CD4-positive, CD25-positive, alpha-beta regulatory T cell (primary cell): ENCODE measurements at regions not wholly inside any gene's neighbourhood (a gene's known extent, or its start where the extent isn't known, plus 50 kb on each side); places are given as distances from the start of the nearest gene placed in this dataset.
"Not testable (repeated sequence)": the region's sequence is repeated elsewhere in the genome, so short reads cannot be mapped to it uniquely, and the experiment has no call there.

ENCODE experiments used
- ATAC-seq, 2 donors: fragments of 150-1000 bp; cut with Tn5 transposase; one replicate each; pipeline ENCODE4 v1.10.0; 2021; ENCODE audit warnings: low read depth in 2 of 2, moderate number of reproducible peaks in 2 of 2, moderate library complexity in 1 of 2
- DNase-seq, 3 donors: peaks; one replicate each; pipeline versions ENCODE4 v3.0.0 to v3.0.0-alpha.2; 2012 to 2022; ENCODE audit warnings: mixed read lengths in 1 of 3
- H3K27ac ChIP-seq: one replicate; pipeline ENCODE4 v1.7.0; 2013; ENCODE audit warnings: mild to moderate bottlenecking, low read length; ENCODE audit not compliant: insufficient read depth, poor library complexity, severe bottlenecking
- H3K27me3 ChIP-seq: one replicate; pipeline ENCODE4 v1.7.0; 2013; ENCODE audit warnings: low read length; ENCODE audit not compliant: control insufficient read depth, insufficient read depth
- H3K36me3 ChIP-seq: one replicate; pipeline ENCODE4 v1.7.0; 2013; ENCODE audit warnings: mild to moderate bottlenecking, low read length, moderate library complexity; ENCODE audit not compliant: control insufficient read depth, insufficient read depth
- H3K4me1 ChIP-seq: 2 replicates; pipeline ENCODE4 v1.7.0; 2013; ENCODE audit warnings: mild to moderate bottlenecking, low read length; ENCODE audit not compliant: insufficient read depth, control insufficient read depth, poor library complexity, severe bottlenecking
- H3K4me3 ChIP-seq: one replicate; pipeline ENCODE4 v1.7.0; 2013; ENCODE audit warnings: low read depth, mild to moderate bottlenecking, low read length, moderate library complexity
- H3K9me3 ChIP-seq, 2 experiments: 1 replicate in 1 of 2; 2 replicates in 1 of 2; pipeline ENCODE4 v1.7.0; 2013; ENCODE audit warnings: low read length in 2 of 2, mild to moderate bottlenecking in 1 of 2, moderate library complexity in 1 of 2; ENCODE audit not compliant: control insufficient read depth in 2 of 2
- H3K27ac Mint-ChIP-seq, 3 donors: one replicate each; pipeline ENCODE4 v1.8.0; 2020 to 2022; ENCODE audit warnings: mild to moderate bottlenecking in 3 of 3, mixed read lengths in 3 of 3, moderate library complexity in 2 of 3
- H3K27me3 Mint-ChIP-seq: one replicate; pipeline ENCODE4 v1.8.0; 2022; ENCODE audit warnings: mild to moderate bottlenecking, mixed read lengths
- H3K36me3 Mint-ChIP-seq: one replicate; pipeline ENCODE4 v1.8.0; 2020; ENCODE audit warnings: mixed read lengths
- H3K4me1 Mint-ChIP-seq, 4 donors: one replicate each; pipeline ENCODE4 v1.8.0; 2020 to 2022; ENCODE audit warnings: mixed read lengths in 4 of 4, mild to moderate bottlenecking in 1 of 4
- H3K4me3 Mint-ChIP-seq, 4 donors: one replicate each; pipeline ENCODE4 v1.8.0; 2020 to 2022; ENCODE audit warnings: mild to moderate bottlenecking in 4 of 4, mixed read lengths in 4 of 4, moderate library complexity in 3 of 4
- H3K9me3 Mint-ChIP-seq, 7 donors: one replicate each; pipeline ENCODE4 v1.8.0; 2020 to 2022; ENCODE audit warnings: mixed read lengths in 7 of 7, mild to moderate bottlenecking in 3 of 7, moderate library complexity in 2 of 7

- Histone ChIP-seq H3K4me3 (no peak overlapping the region), H3K27ac (no peak overlapping the region), H3K9me3 (no peaks in the 10 kb centered on the region), H3K36me3 (no peaks in the 10 kb centered on the region), H3K4me1 (no peaks in the 10 kb centered on the region), H3K27me3 (no peaks in the 10 kb centered on the region)
- DNase-seq (no peak), ATAC-seq (no peak)
- peaks cover 0 to 9% (median 4%) of the 10 kb centered on the region in 4 donors for H3K4me1 Mint-ChIP-seq
- H3K27ac Mint-ChIP-seq, result no peak overlapping the region
- no peak overlapping the region for H3K4me3 Mint-ChIP-seq
- H3K27me3 Mint-ChIP-seq, result peaks cover 5% of the 10 kb centered on the region
- H3K36me3 Mint-ChIP-seq, result no peaks in the 10 kb centered on the region
- H3K9me3 Mint-ChIP-seq, result peaks cover 0 to 2% (median 0%) of the 10 kb centered on the region in 7 donors
Observed at GRCh38 chr11:129640671-129641070, 175.0 kb upstream of the TMEM45B start.

- Histone ChIP-seq H3K36me3 (no peaks in the 10 kb centered on the region), H3K27ac (no peak overlapping the region), H3K9me3 (no peaks in the 10 kb centered on the region), H3K4me3 (no peak overlapping the region), H3K4me1 (no peaks in the 10 kb centered on the region), H3K27me3 (no peaks in the 10 kb centered on the region)
- Mint-ChIP-seq H3K27me3 (peaks cover 5% of the 10 kb centered on the region), H3K36me3 (no peaks in the 10 kb centered on the region), H3K9me3 (peaks cover 0 to 2% (median 0%) of the 10 kb centered on the region in 7 donors), H3K27ac (peak overlapping the region in 1 of 3 donors; percentile 20), H3K4me1 (peaks cover 0 to 1% (median under 1%) of the 10 kb centered on the region in 4 donors), H3K4me3 (no peak overlapping the region)
- DNase-seq (peak in 1 of 3 donors; percentile 22), ATAC-seq (no peak)
Observed at GRCh38 chr11:129643031-129643721, 172.5 kb upstream of the TMEM45B start.

DNA sequence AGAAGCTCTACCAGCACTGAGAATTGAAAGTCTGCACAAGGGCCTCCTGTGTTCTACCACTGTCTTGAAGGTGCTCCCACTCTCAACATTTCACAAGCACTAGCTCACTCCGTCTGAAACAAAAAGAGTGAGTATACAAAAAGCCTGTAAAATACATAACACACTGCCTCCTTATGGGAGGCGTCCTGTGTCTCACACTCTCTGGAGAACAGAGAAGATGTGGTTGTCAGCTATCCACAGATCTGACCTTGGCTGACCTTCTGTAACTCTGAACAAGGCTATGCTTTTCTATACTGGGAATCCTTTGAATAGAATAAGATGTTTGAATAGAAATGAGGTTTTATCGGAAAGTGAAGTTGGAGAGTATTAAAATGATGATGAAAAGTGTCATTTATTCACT lies 171.3 kb upstream of the TMEM45B start:
- H3K27me3 ChIP-seq, result no peaks in the 10 kb centered on the region
- no peak overlapping the region for H3K4me3 ChIP-seq
- H3K36me3 ChIP-seq, result no peaks in the 10 kb centered on the region
- no peak overlapping the region for H3K27ac Mint-ChIP-seq
- H3K4me1 ChIP-seq, result no peaks in the 10 kb centered on the region
- peaks cover 0 to 2% (median 0%) of the 10 kb centered on the region in 7 donors for H3K9me3 Mint-ChIP-seq
- no peak for DNase-seq
- peaks cover 5% of the 10 kb centered on the region for H3K27me3 Mint-ChIP-seq
- H3K4me1 Mint-ChIP-seq, result no peaks in the 10 kb centered on the region
- no peak overlapping the region for H3K27ac ChIP-seq
- no peak for ATAC-seq
- H3K36me3 Mint-ChIP-seq, result no peaks in the 10 kb centered on the region
- no peak overlapping the region for H3K4me3 Mint-ChIP-seq
- no peaks in the 10 kb centered on the region for H3K9me3 ChIP-seq

DNA sequence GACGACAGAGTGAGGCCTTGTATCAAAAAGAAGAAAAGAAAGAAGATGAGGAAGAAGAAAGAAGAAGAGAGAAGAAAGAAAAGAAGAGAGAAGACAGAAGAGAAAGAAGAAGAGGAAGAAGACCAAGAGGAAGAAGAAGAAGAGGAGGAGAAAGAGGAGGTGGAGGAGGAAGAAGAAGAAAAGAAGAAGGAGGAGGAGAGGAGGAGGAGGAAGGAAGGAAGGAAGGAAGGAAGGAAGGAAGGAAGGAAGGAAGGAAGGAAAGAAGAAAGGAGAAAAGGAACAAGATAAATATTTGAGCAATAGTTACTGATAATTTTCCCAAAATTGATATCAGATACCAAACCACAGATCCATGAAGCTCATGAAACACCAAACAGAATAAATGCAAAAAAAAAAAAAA lies 169.7 kb upstream of the TMEM45B start:
- H3K27ac ChIP-seq, result no peak overlapping the region
- ATAC-seq (no peak), DNase-seq (no peak)
- H3K27ac Mint-ChIP-seq, result no peak overlapping the region
- no peaks in the 10 kb centered on the region for H3K9me3 ChIP-seq
- no peak overlapping the region for H3K4me3 ChIP-seq
- no peak overlapping the region for H3K4me3 Mint-ChIP-seq
- peaks cover 5% of the 10 kb centered on the region for H3K27me3 Mint-ChIP-seq
- H3K36me3 Mint-ChIP-seq, result no peaks in the 10 kb centered on the region
- H3K4me1 Mint-ChIP-seq, result no peaks in the 10 kb centered on the region
- no peaks in the 10 kb centered on the region for H3K4me1 ChIP-seq
- no peaks in the 10 kb centered on the region for H3K27me3 ChIP-seq
- H3K36me3 ChIP-seq, result no peaks in the 10 kb centered on the region
- H3K9me3 Mint-ChIP-seq, result peaks cover 0 to 5% (median 3%) of the 10 kb centered on the region in 7 donors

GRCh38 chr11:129650044-129650443 lies 165.6 kb upstream of the TMEM45B start:
- peaks cover 6 to 10% of the 10 kb centered on the region in 2 experiments for H3K9me3 ChIP-seq
- not testable (repeated sequence) for H3K27ac ChIP-seq, DNase-seq, H3K4me1 Mint-ChIP-seq, H3K36me3 ChIP-seq, H3K27ac Mint-ChIP-seq, H3K4me1 ChIP-seq, ATAC-seq, H3K27me3 Mint-ChIP-seq, H3K4me3 ChIP-seq, H3K36me3 Mint-ChIP-seq, H3K4me3 Mint-ChIP-seq, H3K27me3 ChIP-seq
- peaks cover 4 to 18% (median 11%) of the 10 kb centered on the region in 7 donors for H3K9me3 Mint-ChIP-seq

- no peak for ATAC-seq
- H3K36me3 Mint-ChIP-seq, result no peaks in the 10 kb centered on the region
Observed at GRCh38 chr11:129652835-129653234, 162.8 kb upstream of the TMEM45B start.

GRCh38 chr11:129655247-129655832 lies 160.3 kb upstream of the TMEM45B start:
- ATAC-seq, result no peak
- no peak for DNase-seq
- H3K27me3 ChIP-seq, result no peaks in the 10 kb centered on the region
- no peak overlapping the region for H3K27ac ChIP-seq
- Mint-ChIP-seq H3K4me1 (no peaks in the 10 kb centered on the region), H3K36me3 (no peaks in the 10 kb centered on the region), H3K27ac (no peak overlapping the region), H3K4me3 (no peak overlapping the region), H3K27me3 (no peaks in the 10 kb centered on the region), H3K9me3 (peaks cover 7 to 41% (median 18%) of the 10 kb centered on the region in 7 donors)
- H3K4me1 ChIP-seq, result no peaks in the 10 kb centered on the region
- peaks cover 10 to 13% of the 10 kb centered on the region in 2 experiments for H3K9me3 ChIP-seq
- H3K4me3 ChIP-seq, result no peak overlapping the region
- H3K36me3 ChIP-seq, result no peaks in the 10 kb centered on the region

More at GRCh38 chr11:129652835-129653234, 162.8 kb upstream of the TMEM45B start:
- Histone ChIP-seq H3K4me1 (no peaks in the 10 kb centered on the region), H3K9me3 (peaks cover 10 to 13% of the 10 kb centered on the region in 2 experiments), H3K36me3 (no peaks in the 10 kb centered on the region), H3K4me3 (no peak overlapping the region), H3K27ac (no peak overlapping the region), H3K27me3 (no peaks in the 10 kb centered on the region)
- peaks cover 8 to 36% (median 18%) of the 10 kb centered on the region in 7 donors for H3K9me3 Mint-ChIP-seq
- DNase-seq, result no peak
- no peaks in the 10 kb centered on the region for H3K27me3 Mint-ChIP-seq
- no peaks in the 10 kb centered on the region for H3K4me1 Mint-ChIP-seq
- H3K27ac Mint-ChIP-seq, result no peak overlapping the region
- no peak overlapping the region for H3K4me3 Mint-ChIP-seq
